Lung (tissue), 11 donors: ENCODE measurements at regions not wholly inside any gene's neighbourhood (a gene's known extent, or its start where the extent isn't known, plus 50 kb on each side); places are given as distances from the start of the nearest gene placed in this dataset.

ENCODE experiments used
- ATAC-seq: fragments of 200-7000 bp; cut with Tn5 transposase; one replicate; pipeline ENCODE4 v1.9.1; 2020; ENCODE audit warnings: moderate number of reproducible peaks; ENCODE audit not compliant: insufficient read depth, low FRiP score
- DNase-seq, 3 donors: peaks; one replicate each; pipeline ENCODE4 v3.0.0-alpha.2; 2013 to 2017
- H3K27ac ChIP-seq, 2 donors: one replicate each; pipeline ENCODE4 v1.5.1; 2013; ENCODE audit warnings: mild to moderate bottlenecking in 2 of 2, moderate library complexity in 2 of 2, control low read depth in 1 of 2, inconsistent platforms in 1 of 2, low read depth in 1 of 2, low read length in 1 of 2
- H3K27me3 ChIP-seq, 3 donors: one replicate each; pipeline ENCODE4 v1.5.1; 2013; ENCODE audit warnings: low read length in 2 of 3; ENCODE audit not compliant: control insufficient read depth in 3 of 3, insufficient read depth in 3 of 3
- H3K36me3 ChIP-seq, 4 donors: one replicate each; pipeline ENCODE4 v1.5.1; 2013; ENCODE audit warnings: low read length in 4 of 4, mild to moderate bottlenecking in 1 of 4, moderate library complexity in 1 of 4; ENCODE audit not compliant: control insufficient read depth in 4 of 4, insufficient read depth in 4 of 4
- H3K4me1 ChIP-seq, 5 donors: one replicate each; pipeline ENCODE4 v1.5.1; 2013; ENCODE audit warnings: low read length in 5 of 5, mild to moderate bottlenecking in 2 of 5, moderate library complexity in 1 of 5; ENCODE audit not compliant: control insufficient read depth in 5 of 5, insufficient read depth in 5 of 5
- H3K4me3 ChIP-seq: one replicate; pipeline ENCODE4 v1.5.1; 2013; ENCODE audit warnings: mild to moderate bottlenecking, control low read depth, moderate library complexity
- H3K9ac ChIP-seq, 2 donors: one replicate each; pipeline ENCODE4 v1.5.1; 2013; ENCODE audit warnings: low read length in 2 of 2, control low read depth in 1 of 2; ENCODE audit not compliant: insufficient read depth in 1 of 2
- H3K9me3 ChIP-seq, 4 donors: one replicate each; pipeline ENCODE4 v1.5.1; 2013; ENCODE audit warnings: low read length in 3 of 4, mild to moderate bottlenecking in 1 of 4, moderate library complexity in 1 of 4; ENCODE audit not compliant: control insufficient read depth in 4 of 4, insufficient read depth in 3 of 4
- WGBS, 2 donors: extraction: QIAGEN DNeasy Blood & Tissue Kit; methylation state at CpG; one replicate each; pipeline ENCODE4 v1.1.7; 2013; 5-methylcytosine and 5-hydroxymethylcytosine counted together
- TF ChIP-seq, protein P1 (sequence below): IDR thresholded peaks from 2 replicates; pipeline ENCODE4 v1.5.1; 2012; ENCODE audit warnings: mild to moderate bottlenecking; ENCODE audit errors: control extremely low read depth, extremely low read depth
- donor health status: control.
- donor health status: control.
- donor health status: Bipolar disorder and iron deficiency.
- donor health status: healthy.
- donor health status: DM: yes; HTN: yes; CAD: no.

DNA sequence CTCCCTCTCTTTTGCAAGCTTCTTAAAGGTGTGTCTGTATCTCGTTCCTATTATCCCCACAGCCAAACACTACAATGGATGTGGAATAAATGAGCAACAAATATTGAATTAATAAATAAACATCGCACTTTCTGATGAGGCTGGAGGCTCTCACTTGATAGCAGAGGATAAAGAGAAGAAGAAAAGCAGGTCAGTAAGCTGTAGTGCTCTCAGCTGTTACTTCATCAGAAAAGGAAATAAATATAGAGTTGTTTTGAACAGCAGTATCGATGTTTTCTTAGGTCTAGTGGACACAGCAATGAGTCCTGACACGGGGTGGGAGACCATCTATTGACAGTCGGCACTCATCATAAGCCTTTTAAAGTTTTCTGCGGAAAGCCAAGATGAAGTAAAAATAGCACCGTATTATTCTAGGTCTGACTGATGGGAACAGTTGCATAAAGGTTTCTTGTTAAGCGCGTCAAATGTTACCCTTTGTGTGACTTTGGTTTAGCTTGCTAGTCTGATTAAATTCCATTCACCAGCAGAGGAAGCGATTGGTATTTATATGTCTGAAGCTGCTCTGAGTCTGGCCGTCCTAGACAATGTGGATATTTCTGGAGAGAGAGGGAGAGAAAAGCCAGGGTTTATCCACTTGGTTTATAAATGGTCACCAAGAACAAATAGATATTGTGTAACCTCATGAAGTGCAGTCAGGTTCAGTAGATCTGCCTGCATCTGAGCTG lies 646.1 kb downstream of the CDH11 start:
- WGBS, 2 donors, result 62 to 76% methylated on average over 11 of the region's 11 CpGs

DNA sequence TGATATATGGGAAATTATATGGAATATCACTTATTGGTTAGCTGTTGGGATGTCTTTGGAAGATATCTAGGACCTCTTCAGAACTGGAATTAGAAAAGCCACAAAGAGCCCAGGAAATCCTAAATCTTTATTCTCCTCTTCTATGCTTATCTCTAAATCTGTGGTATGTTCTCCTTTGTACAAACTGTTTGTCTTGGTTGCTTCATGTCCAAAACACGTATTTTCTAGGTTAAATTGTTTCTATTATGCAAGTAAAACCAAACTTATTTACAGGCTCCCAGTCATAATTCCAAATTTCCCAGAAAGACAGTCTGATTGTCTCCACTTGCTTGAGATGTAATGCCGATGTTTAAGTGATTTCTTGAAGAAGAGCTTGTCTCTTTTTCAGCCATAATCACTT lies 650.9 kb downstream of the CDH11 start:
- Histone ChIP-seq H3K4me3 (no peak overlapping the region), H3K27me3 (no peaks in the 10 kb centered on the region), H3K9ac (no peak overlapping the region), H3K9me3 (no peaks in the 10 kb centered on the region), H3K4me1 (peaks cover 0 to 6% (median 0%) of the 10 kb centered on the region in 5 donors), H3K27ac (no peak overlapping the region), H3K36me3 (no peaks in the 10 kb centered on the region)
- DNase-seq (no peak), ATAC-seq (no peak)
- TF ChIP-seq, protein P1, sequence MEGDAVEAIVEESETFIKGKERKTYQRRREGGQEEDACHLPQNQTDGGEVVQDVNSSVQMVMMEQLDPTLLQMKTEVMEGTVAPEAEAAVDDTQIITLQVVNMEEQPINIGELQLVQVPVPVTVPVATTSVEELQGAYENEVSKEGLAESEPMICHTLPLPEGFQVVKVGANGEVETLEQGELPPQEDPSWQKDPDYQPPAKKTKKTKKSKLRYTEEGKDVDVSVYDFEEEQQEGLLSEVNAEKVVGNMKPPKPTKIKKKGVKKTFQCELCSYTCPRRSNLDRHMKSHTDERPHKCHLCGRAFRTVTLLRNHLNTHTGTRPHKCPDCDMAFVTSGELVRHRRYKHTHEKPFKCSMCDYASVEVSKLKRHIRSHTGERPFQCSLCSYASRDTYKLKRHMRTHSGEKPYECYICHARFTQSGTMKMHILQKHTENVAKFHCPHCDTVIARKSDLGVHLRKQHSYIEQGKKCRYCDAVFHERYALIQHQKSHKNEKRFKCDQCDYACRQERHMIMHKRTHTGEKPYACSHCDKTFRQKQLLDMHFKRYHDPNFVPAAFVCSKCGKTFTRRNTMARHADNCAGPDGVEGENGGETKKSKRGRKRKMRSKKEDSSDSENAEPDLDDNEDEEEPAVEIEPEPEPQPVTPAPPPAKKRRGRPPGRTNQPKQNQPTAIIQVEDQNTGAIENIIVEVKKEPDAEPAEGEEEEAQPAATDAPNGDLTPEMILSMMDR, result no peak
- 55% methylated on average over 2 of the region's 2 CpGs for WGBS, 2 donors

More for the DNA sequence above, 646.1 kb downstream of the CDH11 start:
- TF ChIP-seq, protein P1, result no peak
- Histone ChIP-seq H3K9ac (no peak overlapping the region), H3K27ac (peak overlapping the region in 1 of 2 donors; percentile 40), H3K4me1 (peaks cover 0 to 13% (median 10%) of the 10 kb centered on the region in 5 donors), H3K36me3 (no peaks in the 10 kb centered on the region), H3K9me3 (peaks cover 0 to 1% (median 0%) of the 10 kb centered on the region in 4 donors), H3K4me3 (no peak overlapping the region), H3K27me3 (no peaks in the 10 kb centered on the region)
- DNase-seq (no peak), ATAC-seq (no peak)

GRCh38 chr16:64469906-64470702 lies 651.8 kb downstream of the CDH11 start:
- H3K27me3 ChIP-seq, result no peaks in the 10 kb centered on the region
- H3K27ac ChIP-seq, result no peak overlapping the region
- TF ChIP-seq, protein P1, result no peak
- no peaks in the 10 kb centered on the region for H3K9me3 ChIP-seq
- H3K9ac ChIP-seq, result no peak overlapping the region
- H3K4me3 ChIP-seq, result no peak overlapping the region
- 86 to 87% methylated on average over 2 of the region's 2 CpGs for WGBS, 2 donors
- peaks cover 0 to 4% (median 0%) of the 10 kb centered on the region in 5 donors for H3K4me1 ChIP-seq
- no peaks in the 10 kb centered on the region for H3K36me3 ChIP-seq
- DNase-seq, result peak in 1 of 3 donors; percentile 31
- ATAC-seq, result no peak
